IMR-90 (cell line): ENCODE measurements at regions not wholly inside any gene's neighbourhood (a gene's known extent, or its start where the extent isn't known, plus 50 kb on each side); places are given as distances from the start of the nearest gene placed in this dataset.
A peak's percentile ranks its signal among the peaks of the same experiment; 100 is the strongest.

Experiments
- ATAC-seq: fragments of 200-7000 bp; cut with Tn5 transposase; 2 replicates; pipeline ENCODE4 v1.9.1; 2020; ENCODE audit warnings: low read depth, mild to moderate bottlenecking, moderate library complexity
- BruUV-seq: library from RNA; stranded (reverse); fragments of 400-500 nt; replicated peaks from 2 replicates; lab custom pipeline; 2021; lab: Mats Ljungman, UMichigan
- CTCF ChIA-PET: fragments of 300-600 bp; formaldehyde crosslinking; extraction: SDS; loops from one replicate; lab custom pipeline; 2021; ENCODE audit warnings: antibody characterized with exemption; lab: Yijun Ruan, JAX
- POLR2A ChIA-PET: fragments of 300-600 bp; sonication (Branson Sonifier 250); formaldehyde crosslinking; loops from one replicate; lab custom pipeline; 2022; ENCODE audit warnings: antibody characterized with exemption; ENCODE audit not compliant: unreplicated experiment; lab: Charles Lee
- DNase-seq: peaks from one replicate; pipeline ENCODE4 v3.0.0; 2013
- H2AFZ ChIP-seq: replicated peaks from 2 replicates; pipeline ENCODE3; 2013; ENCODE audit warnings: low read length, mild to moderate bottlenecking; ENCODE audit not compliant: poor library complexity
- H2AK5ac ChIP-seq: 2 replicates; pipeline ENCODE4 v1.6.1; 2013; ENCODE audit warnings: low read depth, low read length, inconsistent platforms
- H2AK9ac ChIP-seq: replicated peaks from 2 replicates; pipeline ENCODE3; 2013; ENCODE audit warnings: mild to moderate bottlenecking, low read depth, low read length, moderate library complexity; ENCODE audit not compliant: poor library complexity
- H2BK120ac ChIP-seq: 2 replicates; pipeline ENCODE4 v1.6.1; 2013; ENCODE audit warnings: low read depth, low read length, inconsistent platforms
- H2BK15ac ChIP-seq: 3 replicates; pipeline ENCODE4 v1.6.1; 2013; ENCODE audit warnings: low read depth, low read length, inconsistent platforms
- H2BK20ac ChIP-seq: 2 replicates; pipeline ENCODE4 v1.6.1; 2013; ENCODE audit warnings: low read depth, mild to moderate bottlenecking, inconsistent platforms, low read length, moderate library complexity
- H2BK5ac ChIP-seq: 2 replicates; pipeline ENCODE4 v1.6.1; 2013; ENCODE audit warnings: mild to moderate bottlenecking, low read depth, low read length, inconsistent platforms; ENCODE audit not compliant: poor library complexity, severe bottlenecking
- H3K14ac ChIP-seq: replicated peaks from 2 replicates; pipeline ENCODE4 v1.6.1; 2013; ENCODE audit warnings: low read depth, low read length, inconsistent platforms
- H3K18ac ChIP-seq: 2 replicates; pipeline ENCODE4 v1.6.1; 2013; ENCODE audit warnings: low read depth, low read length, control low read depth
- H3K23ac ChIP-seq: 2 replicates; pipeline ENCODE4 v1.6.1; 2013; ENCODE audit warnings: low read depth, low read length, inconsistent platforms
- H3K27ac ChIP-seq: 2 replicates; pipeline ENCODE4 v1.5.1; 2013; ENCODE audit warnings: mild to moderate bottlenecking, control low read depth, low read length; ENCODE audit not compliant: insufficient read depth
- H3K27me3 ChIP-seq: 2 replicates; pipeline ENCODE4 v1.6.1; 2013; ENCODE audit warnings: low read length; ENCODE audit not compliant: control insufficient read depth, insufficient read depth
- H3K36me3 ChIP-seq: 2 replicates; pipeline ENCODE4 v1.6.1; 2013; ENCODE audit warnings: low read length, mixed read lengths; ENCODE audit not compliant: control insufficient read depth, insufficient read depth
- H3K4ac ChIP-seq: 2 replicates; pipeline ENCODE4 v1.6.1; 2013; ENCODE audit warnings: low read depth, low read length, inconsistent platforms
- H3K4me1 ChIP-seq: 2 replicates; pipeline ENCODE4 v1.6.1; 2013; ENCODE audit warnings: low read length, mixed read lengths; ENCODE audit not compliant: control insufficient read depth, insufficient read depth
- H3K4me2 ChIP-seq: 2 replicates; pipeline ENCODE4 v1.6.1; 2013; ENCODE audit warnings: low read depth, mild to moderate bottlenecking, control low read depth, low read length, moderate library complexity
- H3K4me3 ChIP-seq: 2 replicates; pipeline ENCODE4 v1.5.1; 2013; ENCODE audit warnings: low read depth, mild to moderate bottlenecking, control low read depth, low read length, moderate library complexity; ENCODE audit not compliant: insufficient read depth
- H3K56ac ChIP-seq: 2 replicates; pipeline ENCODE4 v1.6.1; 2013; ENCODE audit warnings: low read length, inconsistent platforms; ENCODE audit not compliant: insufficient read depth; ENCODE audit errors: extremely low read depth
- H3K79me1 ChIP-seq, 2 experiments: 2 replicates each; pipeline ENCODE4 v1.6.1; 2013; ENCODE audit warnings: low read length in 2 of 2, inconsistent platforms in 1 of 2, low read depth in 1 of 2
- H3K9ac ChIP-seq: 2 replicates; pipeline ENCODE4 v1.6.1; 2013; ENCODE audit warnings: low read depth, low read length, control low read depth
- H3K9me1 ChIP-seq: 2 replicates; pipeline ENCODE4 v1.6.1; 2013; ENCODE audit warnings: low read length, inconsistent platforms; ENCODE audit not compliant: insufficient read depth
- H3K9me3 ChIP-seq: 2 replicates; pipeline ENCODE4 v1.6.1; 2013; ENCODE audit warnings: low read length; ENCODE audit not compliant: control insufficient read depth, insufficient read depth
- H4K20me1 ChIP-seq: 2 replicates; pipeline ENCODE4 v1.6.1; 2013; ENCODE audit warnings: low read length, inconsistent platforms; ENCODE audit not compliant: insufficient read depth
- H4K5ac ChIP-seq: 2 replicates; pipeline ENCODE4 v1.6.1; 2013; ENCODE audit warnings: mild to moderate bottlenecking, low read depth, low read length, control low read depth
- H4K8ac ChIP-seq, 2 experiments: 2 replicates each; pipeline ENCODE4 v1.6.1; 2013; ENCODE audit warnings: low read depth in 2 of 2, low read length in 2 of 2, control low read depth in 1 of 2, inconsistent platforms in 1 of 2
- H4K91ac ChIP-seq: 2 replicates; pipeline ENCODE4 v1.6.1; 2013; ENCODE audit warnings: low read depth, low read length, inconsistent platforms; ENCODE audit not compliant: insufficient read depth
- BHLHE40 ChIP-seq: fragments of 150-350 bp; IDR thresholded peaks from 2 replicates; pipeline ENCODE4 v1.6.1; 2016; ENCODE audit warnings: mild to moderate bottlenecking, low read depth, low read length
- CEBPB ChIP-seq: IDR thresholded peaks from 2 replicates; pipeline ENCODE4 v1.6.1; 2012; ENCODE audit warnings: low read depth, low read length, improper control_type of control experiment
- CHD1 ChIP-seq: IDR thresholded peaks from 2 replicates; pipeline ENCODE4 v1.6.1; 2012; ENCODE audit warnings: low read depth, low read length, improper control_type of control experiment
- CTCF ChIP-seq: conservative IDR thresholded peaks from 2 replicates; pipeline ENCODE4 v1.5.1; 2012; ENCODE audit warnings: mild to moderate bottlenecking, low read depth, low read length, improper control_type of control experiment
- ELK1 ChIP-seq: fragments of 150-350 bp; IDR thresholded peaks from 2 replicates; pipeline ENCODE4 v1.6.1; 2016; ENCODE audit warnings: low read depth, mild to moderate bottlenecking, low read length, moderate library complexity, borderline replicate concordance
- FOS ChIP-seq: fragments of 150-350 bp; IDR thresholded peaks from 2 replicates; pipeline ENCODE4 v1.6.1; 2016; ENCODE audit warnings: low read depth, low read length
- MAFK ChIP-seq: IDR thresholded peaks from 2 replicates; pipeline ENCODE4 v1.6.1; 2012; ENCODE audit warnings: low read depth, low read length, improper control_type of control experiment
- MAZ ChIP-seq: IDR thresholded peaks from 2 replicates; pipeline ENCODE4 v1.6.1; 2012; ENCODE audit warnings: low read depth, mild to moderate bottlenecking, low read length, improper control_type of control experiment, moderate library complexity, borderline replicate concordance
- MXI1 ChIP-seq: IDR thresholded peaks from 2 replicates; pipeline ENCODE4 v1.6.1; 2012; ENCODE audit warnings: low read depth, mild to moderate bottlenecking, low read length, moderate library complexity, borderline replicate concordance
- POLR2A ChIP-seq: IDR thresholded peaks from 2 replicates; pipeline ENCODE4 v1.6.1; 2012; ENCODE audit warnings: mild to moderate bottlenecking, low read depth, low read length
- RAD21 ChIP-seq: IDR thresholded peaks from 2 replicates; pipeline ENCODE4 v1.6.1; 2012; ENCODE audit warnings: low read length, improper control_type of control experiment
- RCOR1 ChIP-seq: IDR thresholded peaks from 2 replicates; pipeline ENCODE4 v1.6.1; 2012; ENCODE audit warnings: mild to moderate bottlenecking, low read length, improper control_type of control experiment; ENCODE audit not compliant: insufficient replicate concordance
- RFX5 ChIP-seq: IDR thresholded peaks from 2 replicates; pipeline ENCODE4 v1.8.0; 2012; ENCODE audit warnings: low read depth, mild to moderate bottlenecking, low read length, moderate library complexity
- SMC3 ChIP-seq: fragments of 150-350 bp; IDR thresholded peaks from 2 replicates; pipeline ENCODE4 v1.6.1; 2016; ENCODE audit warnings: low read depth, mild to moderate bottlenecking, antibody characterized with exemption, low read length, moderate library complexity
- USF2 ChIP-seq: fragments of 150-350 bp; IDR thresholded peaks from 2 replicates; pipeline ENCODE4 v1.6.1; 2017; ENCODE audit warnings: mild to moderate bottlenecking, antibody characterized with exemption, low read length, low read depth
- WGBS, 2 experiments: methylation state at CpG; one replicate each; pipeline versions ENCODE4 v1.1.5 to v1.1.7; 2013; ENCODE audit warnings: missing lambda C conversion rate in 2 of 2; ENCODE audit not compliant: insufficient read length in 1 of 2; ENCODE audit errors: extremely low coverage in 2 of 2; 5-methylcytosine and 5-hydroxymethylcytosine counted together
- dilution Hi-C: fragments of 300-500 bp; cut with HindIII; formaldehyde crosslinking; loops from one replicate; pipeline ENCODE4 v1.14.3; 2018; ENCODE audit warnings: low sequenced_read_pairs; ENCODE audit not compliant: unreplicated experiment
- in situ Hi-C: fragments of 300-500 bp; cut with MboI; formaldehyde crosslinking; loops from 3 replicates; pipeline ENCODE4 v1.14.3; 2019; ENCODE audit warnings: low sequenced_read_pairs, inconsistent platforms, mixed read lengths
- intact Hi-C: fragments of 100-400 bp; cut with micrococcal nuclease; formaldehyde crosslinking; loops from 2 replicates; pipeline ENCODE4 v1.10.0; 2022

GRCh38 chr5:96125231-96125891, 163.7 kb upstream of the ELL2 start:
- BruUV-seq, result no TSS peak
- 0 out of 2 replicates have a peak overlapping the region, but pooled peaks have one; percentile 32 for H3K14ac ChIP-seq
- H3K9me3 ChIP-seq, result no peaks in the 10 kb centered on the region
- H2BK20ac ChIP-seq, result peak overlapping the region; percentile 27; the same call in 1 of the 2 replicates
- no peaks in the 10 kb centered on the region for H3K27me3 ChIP-seq
- dilution Hi-C loops, result no loop called here
- H3K27ac ChIP-seq, result 0 out of 2 replicates have a peak overlapping the region, but pooled peaks have one; percentile 14
- no peaks in the 10 kb centered on the region for H3K36me3 ChIP-seq
- WGBS, 2 experiments, result no CpG with 5 or more reads among the region's 5 CpGs
- intact Hi-C loops, result no loop called here
- peak overlapping the region; percentile 72; the same call in 1 of the 2 replicates for H4K5ac ChIP-seq
- peak overlapping the region; percentile 19 to 58 for H4K8ac ChIP-seq
- H2BK15ac ChIP-seq, result peak overlapping the region; percentile 75
- no peak overlapping the region for H2AK9ac ChIP-seq
- peak overlapping the region; percentile 17; the same call in 1 of the 2 replicates for H2BK120ac ChIP-seq
- no peaks in the 10 kb centered on the region for H3K9me1 ChIP-seq
- peak overlapping the region; percentile 52; the same call in 1 of the 2 replicates for H4K91ac ChIP-seq
- ATAC-seq (peak; percentile 49), DNase-seq (no peak)
- H2AFZ ChIP-seq, result no peak overlapping the region
- no peak overlapping the region for H3K4me3 ChIP-seq
- peak overlapping the region; percentile 60 for H2BK5ac ChIP-seq
- H3K4ac ChIP-seq, result no peak overlapping the region
- peak overlapping the region; percentile 73; the same call in 1 of the 2 replicates for H3K4me2 ChIP-seq
- ChIA-PET POLR2A (no interaction called here), CTCF (no interaction called here)
- H3K79me1 ChIP-seq, result no peaks in the 10 kb centered on the region
- peaks cover 8% of the 10 kb centered on the region for H3K4me1 ChIP-seq
- H3K56ac ChIP-seq, result no peak overlapping the region; the same call in 1 of the 2 replicates
- H2AK5ac ChIP-seq, result no peak overlapping the region
- peak overlapping the region; percentile 33; the same call in 1 of the 2 replicates for H3K9ac ChIP-seq
- peak overlapping the region; percentile 13; the same call in 1 of the 2 replicates for H3K23ac ChIP-seq
- in situ Hi-C loops, result no loop called here
- peak overlapping the region; percentile 90; the same call in 1 of the 2 replicates for H3K18ac ChIP-seq
- H4K20me1 ChIP-seq, result no peaks in the 10 kb centered on the region
- TF ChIP-seq CHD1 (no peak), MXI1 (no peak), BHLHE40 (no peak), RCOR1 (no peak), MAFK (no peak), SMC3 (no peak), FOS (no peak), CEBPB (no peak), CTCF (no peak), RFX5 (no peak), USF2 (no peak), POLR2A (no peak), RAD21 (no peak), ELK1 (no peak), MAZ (no peak)
